Amniotic epithelial cell (primary cell): ENCODE measurements at regions not wholly inside any gene's neighbourhood (a gene's known extent, or its start where the extent isn't known, plus 50 kb on each side); places are given as distances from the start of the nearest gene placed in this dataset.
"Not testable (repeated sequence)": the region's sequence is repeated elsewhere in the genome, so short reads cannot be mapped to it uniquely, and the experiment has no call there.

Experiments used
- DNase-seq: peaks from one replicate; pipeline ENCODE4 v3.0.0-alpha.2; 2010; ENCODE audit warnings: low read depth

GRCh38 chrX:77160301-77160700, 286.9 kb upstream of the FGF16 start:
- no peak for DNase-seq

- no peak for DNase-seq
Observed at GRCh38 chrX:77162777-77163176, 284.4 kb upstream of the FGF16 start.

DNA sequence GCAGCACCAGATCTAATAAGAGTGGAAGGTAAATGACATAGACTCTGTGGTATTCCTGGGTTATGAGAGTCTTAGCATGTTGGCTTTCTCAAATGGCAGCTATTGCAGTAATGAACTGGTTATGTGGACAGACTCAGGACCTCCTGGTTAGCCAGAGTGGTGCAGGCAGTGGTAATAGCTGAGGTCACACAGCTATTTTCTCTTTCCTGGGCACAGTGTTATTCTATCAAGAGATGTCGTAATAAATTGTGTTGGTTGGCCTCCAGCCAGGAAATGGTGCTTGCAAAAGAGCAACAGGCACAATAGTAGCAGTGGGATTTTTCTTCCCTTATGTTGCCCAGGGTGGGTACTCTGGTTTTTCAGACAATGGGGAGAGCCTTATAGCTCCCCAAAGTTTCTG, 279.2 kb upstream of the FGF16 start:
- no peak for DNase-seq

DNA sequence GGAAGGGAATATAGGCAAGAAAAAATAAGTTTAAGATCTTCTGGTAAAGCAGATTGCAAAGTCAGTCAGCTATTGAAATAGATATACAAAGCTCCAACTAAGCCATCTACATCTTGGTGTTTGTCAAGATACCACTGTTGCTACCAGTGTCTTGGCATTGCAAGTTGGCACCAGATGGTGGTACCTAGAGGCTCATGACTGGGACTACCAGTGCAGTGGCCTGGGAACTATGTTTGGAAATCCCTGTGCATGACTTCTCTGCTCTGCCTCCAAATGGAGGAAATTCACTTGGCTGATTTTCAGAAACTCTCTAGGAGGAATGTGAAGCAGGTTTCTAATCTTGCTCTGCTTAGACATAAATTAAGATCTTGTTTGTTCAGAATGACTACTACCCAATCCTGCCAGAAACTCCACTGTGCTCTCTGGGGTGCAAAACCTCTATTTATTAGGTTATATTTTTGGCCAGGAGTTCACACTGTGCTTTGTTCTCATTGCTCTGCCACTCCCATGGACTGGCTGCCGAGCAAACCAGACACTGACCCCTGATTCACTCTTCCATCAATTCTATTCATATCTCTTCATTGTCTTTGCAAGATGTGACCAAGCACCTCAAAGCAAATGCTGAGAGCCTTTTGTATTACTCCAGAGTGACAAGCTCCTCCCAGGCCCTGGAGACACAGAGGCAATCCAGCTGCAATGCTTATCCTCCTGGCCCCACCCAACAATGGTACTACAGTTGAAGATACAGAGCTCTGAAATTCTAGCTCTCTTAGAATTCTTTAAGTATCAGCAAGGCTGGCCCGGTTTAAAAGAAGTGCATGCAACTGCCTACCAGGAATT, 272.3 kb upstream of the FGF16 start:
- DNase-seq, result no peak

DNA sequence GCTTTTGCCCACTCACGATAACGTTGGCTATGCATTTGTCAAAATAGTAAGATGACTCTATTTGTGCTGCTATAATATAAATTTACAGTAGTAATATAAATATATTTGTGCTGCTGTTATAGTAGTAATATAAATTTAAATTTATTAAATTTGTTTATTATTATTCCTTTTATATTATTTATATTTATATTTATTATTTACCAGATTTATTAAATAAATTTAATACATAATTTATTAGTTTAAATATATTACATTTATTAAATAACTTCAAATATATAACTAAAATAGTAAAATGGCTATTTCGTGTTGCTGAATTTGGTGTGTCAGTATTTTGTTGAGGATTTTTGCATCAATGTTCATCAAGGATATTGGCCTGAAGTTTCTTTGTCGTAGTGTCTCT, 246.5 kb upstream of the FGF16 start:
- no peak for DNase-seq

DNA sequence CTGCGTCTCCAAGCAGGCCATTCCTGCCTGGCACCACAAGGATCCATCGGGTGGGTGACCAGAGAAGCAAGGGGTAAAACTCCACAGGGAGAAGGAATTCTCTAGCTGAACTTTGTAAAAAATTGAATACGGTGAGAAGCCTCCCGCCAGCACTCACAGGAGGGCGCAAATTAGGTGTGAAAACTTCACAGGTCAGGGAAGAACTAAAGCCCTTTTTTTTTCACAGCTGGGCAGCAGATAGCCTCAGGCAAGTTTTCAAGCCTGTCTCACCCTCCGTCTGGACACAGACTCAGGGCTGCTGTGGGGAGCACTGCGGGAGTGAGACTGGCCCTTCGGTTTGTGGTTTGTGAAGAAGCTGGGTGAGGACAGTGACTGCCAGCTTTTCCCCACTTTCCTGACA, 224.1 kb upstream of the FGF16 start:
- no peak for DNase-seq

DNA sequence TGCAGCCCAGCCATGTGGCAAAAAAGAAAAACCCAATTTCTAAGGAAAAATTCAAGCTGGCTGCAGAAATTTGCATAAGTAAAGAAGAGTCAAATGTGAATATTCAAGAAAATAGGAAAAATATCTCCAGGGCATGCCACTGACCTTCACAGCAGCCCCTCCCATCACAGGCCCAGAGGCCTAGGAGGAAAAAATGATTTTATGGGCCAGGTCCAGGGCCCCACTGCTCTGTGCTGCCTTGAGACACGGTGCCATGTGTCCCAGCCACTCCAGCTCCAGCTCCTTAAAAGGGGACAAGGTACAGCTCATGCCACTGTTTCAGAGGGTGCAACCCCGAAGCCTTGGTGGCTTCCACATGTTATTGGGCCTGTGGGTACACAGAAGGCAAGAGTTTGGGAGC, 182.7 kb upstream of the FGF16 start:
- DNase-seq, result no peak

DNA sequence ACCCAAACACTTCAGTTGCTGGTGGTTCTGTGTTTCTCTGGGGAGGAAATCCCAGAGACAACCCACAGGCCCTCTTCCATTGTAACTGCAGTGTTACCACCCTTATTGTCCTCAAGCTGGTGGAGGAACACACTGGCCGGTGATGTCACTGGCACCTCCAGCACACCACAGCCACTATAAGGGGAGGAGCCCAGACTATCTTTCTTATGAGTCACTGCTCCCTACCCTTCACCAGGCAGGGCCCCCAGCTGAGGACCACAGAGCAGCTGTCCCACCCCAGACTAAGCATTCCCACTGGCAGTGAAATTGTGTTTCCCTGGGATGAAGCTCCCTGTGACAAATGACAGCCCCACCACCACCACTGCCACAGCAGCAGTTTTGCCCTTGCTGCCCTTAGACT, 171.8 kb upstream of the FGF16 start:
- DNase-seq, result no peak

- no peak for DNase-seq
Observed at GRCh38 chrX:77276742-77277141, 170.4 kb upstream of the FGF16 start.

- no peak for DNase-seq
Observed at GRCh38 chrX:77277911-77278310, 169.3 kb upstream of the FGF16 start.

GRCh38 chrX:77279373-77279772, 167.8 kb upstream of the FGF16 start:
- DNase-seq, result not testable (repeated sequence)

DNA sequence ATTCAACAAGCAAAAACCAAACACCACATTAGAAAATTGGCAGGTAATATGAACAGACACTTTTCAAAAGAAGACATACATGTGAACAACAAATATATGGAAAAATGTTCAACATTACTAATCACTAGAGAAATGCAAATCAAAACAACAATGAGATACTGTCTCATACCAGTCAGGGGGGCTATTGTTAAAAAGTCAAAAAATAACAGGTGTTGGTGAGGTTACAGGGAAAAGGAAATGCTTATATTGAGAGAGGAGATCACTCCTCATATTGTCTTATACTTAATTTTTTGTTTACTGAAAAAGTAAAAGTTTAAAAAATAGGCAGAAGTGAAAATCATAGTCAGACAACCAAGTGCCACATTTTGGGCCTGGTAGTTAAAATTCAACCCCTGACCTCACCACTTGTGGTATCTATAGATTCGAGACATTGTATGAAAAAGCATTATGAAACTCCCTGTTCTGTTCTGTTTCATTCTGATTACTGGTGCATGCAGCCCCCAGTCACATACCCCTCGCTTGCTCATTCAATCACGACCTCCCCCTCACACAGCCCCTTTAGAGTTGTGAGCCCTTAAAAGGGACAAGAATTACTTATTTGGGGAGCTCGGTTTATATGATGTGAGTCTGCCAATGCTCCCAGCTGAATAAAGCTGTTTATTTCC, 153.7 kb upstream of the FGF16 start:
- no peak for DNase-seq

GRCh38 chrX:77298296-77298695, 148.9 kb upstream of the FGF16 start:
- no peak for DNase-seq

GRCh38 chrX:77298790-77299189, 148.4 kb upstream of the FGF16 start:
- no peak for DNase-seq

DNA sequence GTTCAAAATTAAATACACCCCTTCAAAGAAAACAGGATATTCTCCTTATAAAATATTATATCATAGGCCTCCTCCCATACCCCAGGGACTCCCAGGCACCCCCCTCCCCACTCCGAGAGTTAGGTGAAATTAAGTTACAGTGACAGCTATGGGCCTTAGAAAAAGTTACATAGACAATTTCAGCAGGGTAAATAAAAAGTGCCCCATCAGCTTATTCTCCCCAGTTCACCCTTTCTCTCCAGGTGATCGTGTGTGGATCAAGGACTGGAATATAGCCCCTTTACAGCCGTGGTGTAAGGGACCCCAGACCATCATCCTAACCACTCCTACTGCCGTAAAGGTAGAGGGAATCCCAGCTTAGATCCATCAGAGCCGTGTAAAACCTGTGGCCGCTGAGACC, 147.6 kb upstream of the FGF16 start:
- no peak for DNase-seq

- no peak for DNase-seq
Observed at GRCh38 chrX:77342004-77342403, 105.2 kb upstream of the FGF16 start.

GRCh38 chrX:77346859-77347258, 100.3 kb upstream of the FGF16 start:
- no peak for DNase-seq

- DNase-seq, result no peak
Observed at GRCh38 chrX:77347572-77347971, 99.6 kb upstream of the FGF16 start.

DNA sequence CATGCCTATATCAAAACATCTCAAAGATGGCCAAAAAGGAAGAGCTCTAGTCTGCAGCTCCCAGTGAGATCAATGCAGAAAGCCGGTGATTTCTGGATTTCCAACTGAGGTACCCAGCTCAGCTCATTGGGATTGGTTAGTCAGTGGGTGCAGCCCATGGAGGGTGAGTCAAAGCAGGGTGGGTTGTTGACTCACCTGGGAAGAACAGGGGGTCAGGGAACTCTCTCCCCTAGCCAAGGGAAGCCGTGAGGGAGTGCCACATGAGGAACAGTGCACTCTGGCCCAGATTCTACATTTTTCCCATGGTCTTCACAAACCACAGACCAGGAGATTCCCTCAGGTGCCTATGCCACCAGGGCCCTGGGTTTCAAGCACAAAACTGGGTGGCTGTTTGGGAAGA, 57.3 kb upstream of the FGF16 start:
- no peak for DNase-seq

GRCh38 chrX:77390365-77390764, 56.8 kb upstream of the FGF16 start:
- not testable (repeated sequence) for DNase-seq

DNA sequence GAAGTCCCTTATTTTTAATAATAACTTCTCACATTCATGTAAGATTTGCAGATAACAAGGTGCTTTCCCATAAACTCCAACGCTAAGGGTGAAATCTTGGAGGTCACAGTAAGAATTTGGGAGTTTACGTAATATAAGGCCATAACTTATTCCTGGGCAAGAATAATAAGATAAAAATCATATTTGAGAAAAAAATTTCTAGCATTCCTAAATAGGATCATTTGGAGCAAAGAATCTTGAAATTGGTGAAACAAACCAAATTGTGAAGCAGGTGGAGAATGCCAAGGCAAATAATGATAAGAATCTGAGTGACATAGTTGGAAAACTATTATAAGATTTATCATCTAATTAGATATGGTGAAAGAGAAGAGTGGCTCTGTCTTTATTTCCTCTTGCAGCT, 50.4 kb upstream of the FGF16 start:
- no peak for DNase-seq
